ENCODE measurements at regions not wholly inside any gene's neighbourhood (a gene's known extent, or its start where the extent isn't known, plus 50 kb on each side); places are given as distances from the start of the nearest gene placed in this dataset.

GRCh38 chr1:30294508-30294907, 428.9 kb downstream of the MATN1 start:
- no peak for DNase-seq (ENCODE audit: low read depth in 3 of 3)

- no peak for DNase-seq (ENCODE audit: low read depth in 3 of 3)
Measured at GRCh38 chr1:30292451-30292850, 430.9 kb downstream of the MATN1 start.

DNA sequence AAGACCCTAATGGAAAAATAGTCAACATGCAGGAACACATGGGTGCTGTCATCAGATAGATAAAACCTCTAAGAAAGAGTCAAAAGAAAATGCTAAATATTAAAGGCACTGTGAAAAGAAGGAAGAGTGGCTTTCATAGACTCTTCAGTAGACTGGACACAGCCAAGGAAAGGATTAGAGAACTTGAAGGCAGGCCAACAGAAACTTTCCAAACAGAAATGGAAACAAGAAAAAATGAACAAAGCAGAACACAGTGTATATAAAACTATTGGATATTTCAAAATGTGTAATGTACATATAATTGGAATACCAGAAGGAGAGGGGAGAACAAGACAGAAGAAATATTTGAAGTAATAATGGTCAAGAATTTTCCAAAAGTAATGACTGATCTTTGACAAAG, 431.9 kb downstream of the MATN1 start:
- no peak for DNase-seq (ENCODE audit: low read depth in 3 of 3)

DNA sequence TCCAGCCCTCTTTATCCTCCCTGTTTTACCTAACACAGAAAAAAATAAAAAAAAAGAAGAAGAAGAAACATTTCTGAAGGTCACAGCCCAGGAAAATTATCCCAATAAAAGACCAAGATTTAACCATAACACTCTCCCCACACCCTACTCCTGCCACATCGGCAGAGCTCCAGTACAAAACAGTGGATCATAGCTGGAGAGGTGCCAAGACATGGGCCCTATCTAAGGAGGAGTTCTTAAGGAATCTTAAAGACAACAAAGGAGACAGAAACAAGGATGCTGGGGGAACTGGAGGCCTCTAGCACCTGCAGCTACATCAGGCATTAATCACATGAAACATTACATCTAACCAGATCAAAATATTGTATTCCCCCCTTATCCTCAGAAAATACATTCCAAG, 432.8 kb downstream of the MATN1 start:
- no peak for DNase-seq (ENCODE audit: low read depth in 3 of 3)

GRCh38 chr1:30287976-30288375, 435.4 kb downstream of the MATN1 start:
- DNase-seq (ENCODE audit: low read depth in 3 of 3): no peak

DNA sequence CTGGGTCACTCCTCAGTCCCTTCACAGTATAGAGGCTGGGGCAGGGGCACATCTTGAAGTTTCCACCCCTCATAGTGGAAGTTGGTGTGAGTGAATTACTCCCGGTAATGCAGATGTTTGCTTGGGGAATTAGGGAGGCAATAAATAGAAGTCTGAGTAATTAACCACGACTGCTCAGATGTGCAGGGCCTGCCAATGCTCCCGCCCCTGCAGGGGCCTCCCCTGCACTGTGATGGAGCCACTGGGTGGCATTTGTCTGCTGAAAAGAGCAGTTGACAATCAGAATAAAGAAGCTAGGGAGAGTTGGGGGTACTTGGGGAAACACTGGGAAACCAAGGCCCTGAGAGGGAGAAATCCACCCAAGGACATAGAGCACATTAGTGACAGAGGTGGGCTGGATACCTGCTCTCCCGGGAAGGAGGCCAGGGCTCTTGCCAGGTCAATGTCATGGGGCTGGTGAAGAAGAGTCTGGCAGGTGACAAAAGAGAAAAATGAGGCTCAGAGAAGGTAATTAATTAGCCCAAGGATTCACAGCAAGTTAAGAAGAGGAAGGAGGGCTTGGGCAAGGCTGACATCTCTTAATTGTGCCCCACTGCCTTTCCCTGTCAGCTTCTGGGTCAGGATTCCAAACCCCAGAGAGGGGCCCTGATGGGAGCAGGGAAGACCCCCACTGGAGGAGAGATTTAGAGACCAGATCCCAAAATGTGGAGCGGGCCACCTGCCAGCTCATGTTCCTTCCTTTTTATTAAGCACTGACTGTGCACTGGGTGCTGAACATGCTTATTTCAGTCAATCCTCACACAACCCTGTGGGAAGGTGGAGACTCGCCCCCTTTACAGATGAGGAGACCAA, 436.2 kb downstream of the MATN1 start:
- no peak for DNase-seq (ENCODE audit: low read depth in 3 of 3)

- no peak for DNase-seq (ENCODE audit: low read depth in 3 of 3)
Measured at GRCh38 chr1:30286241-30286987, 437.0 kb downstream of the MATN1 start.

- no peak for DNase-seq (ENCODE audit: low read depth in 3 of 3)
Measured at GRCh38 chr1:30285501-30285932, 437.9 kb downstream of the MATN1 start.

DNA sequence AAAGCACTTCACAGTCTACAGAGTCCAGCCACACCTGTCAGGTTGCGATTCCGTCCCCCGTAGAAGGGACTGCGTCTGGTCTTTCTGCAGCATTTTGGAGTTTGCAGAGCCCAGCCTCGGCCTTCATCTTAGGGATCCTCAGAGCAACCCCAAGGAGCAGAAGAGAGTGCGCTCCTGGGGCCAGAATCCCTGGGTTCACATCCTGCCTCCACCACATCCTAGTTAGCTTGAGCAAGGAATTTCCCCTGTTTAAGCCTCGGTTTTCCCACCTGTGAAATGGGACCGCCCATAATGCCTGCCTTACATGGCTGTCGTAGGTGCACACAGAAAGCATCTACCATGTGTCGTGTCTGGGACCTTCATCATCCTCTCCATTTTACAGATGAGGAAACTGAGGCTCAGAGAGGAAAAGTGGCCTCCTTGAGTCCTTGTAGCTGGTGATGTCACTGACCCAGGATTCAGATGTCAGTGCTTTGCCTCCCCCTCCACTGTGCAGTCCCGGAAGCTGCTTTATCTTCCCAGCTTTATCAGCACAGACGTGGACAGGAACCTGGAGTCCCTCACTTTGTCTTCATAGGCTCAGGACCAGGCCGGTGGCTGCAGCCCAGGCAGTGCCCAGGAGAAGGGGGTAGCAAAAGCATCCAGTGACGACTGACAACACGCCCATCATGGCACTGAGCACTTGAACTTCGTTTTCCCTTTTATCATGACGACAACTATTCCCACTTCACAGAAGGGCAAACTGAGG, 438.5 kb downstream of the MATN1 start:
- DNase-seq (ENCODE audit: low read depth in 3 of 3): no peak

DNA sequence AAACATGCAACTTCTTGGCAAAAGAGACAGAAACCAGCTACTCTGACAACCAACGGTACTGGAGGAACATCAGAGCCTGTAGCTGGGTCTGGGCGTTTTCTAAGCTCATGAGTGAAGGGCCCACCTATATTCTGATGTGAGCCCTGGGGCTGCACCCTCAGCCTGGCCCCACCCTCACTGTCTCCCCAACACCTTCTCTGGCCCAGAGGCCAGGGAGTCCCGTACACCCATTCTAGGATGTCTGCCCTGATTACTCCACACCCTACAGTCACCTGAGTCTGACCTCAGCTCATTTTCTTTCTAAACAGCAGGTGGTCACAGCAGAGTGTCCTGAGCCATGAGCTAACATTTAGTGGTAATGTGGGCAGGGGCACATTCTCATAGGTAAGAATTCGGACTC, 439.2 kb downstream of the MATN1 start:
- DNase-seq (ENCODE audit: low read depth in 3 of 3): no peak

GRCh38 chr1:30283199-30283962, 440.0 kb downstream of the MATN1 start:
- DNase-seq (ENCODE audit: low read depth in 3 of 3): no peak

GRCh38 chr1:30280572-30280971, 442.8 kb downstream of the MATN1 start:
- no peak for DNase-seq (ENCODE audit: low read depth in 3 of 3)

- no peak for DNase-seq (ENCODE audit: low read depth in 3 of 3)
Measured at GRCh38 chr1:30277911-30278310, 445.5 kb downstream of the MATN1 start.

DNA sequence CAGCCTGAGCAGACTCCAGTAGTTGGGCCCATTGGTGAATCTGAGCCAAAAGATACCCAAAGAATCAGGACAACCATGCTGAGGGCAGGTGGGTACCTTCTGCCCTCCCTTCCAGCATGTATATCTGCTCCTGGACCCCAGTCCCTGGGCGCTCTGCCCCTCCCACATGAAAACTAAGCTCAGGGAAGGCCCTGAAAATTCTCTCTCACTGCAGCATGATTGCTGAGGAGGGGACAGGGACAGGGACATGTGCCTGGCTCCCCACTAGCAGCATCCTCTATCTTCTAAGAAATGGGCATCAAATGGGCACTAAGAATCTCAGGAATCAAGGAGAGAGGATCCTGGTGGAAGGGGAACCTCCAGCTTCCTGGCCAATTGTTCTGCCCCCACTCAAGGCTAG, 446.0 kb downstream of the MATN1 start:
- DNase-seq (ENCODE audit: low read depth in 3 of 3): no peak

- no peak for DNase-seq (ENCODE audit: low read depth in 3 of 3)
Measured at GRCh38 chr1:30275926-30276764, 447.2 kb downstream of the MATN1 start.

GRCh38 chr1:30274976-30275621, 448.3 kb downstream of the MATN1 start:
- no peak for DNase-seq (ENCODE audit: low read depth in 3 of 3)

DNA sequence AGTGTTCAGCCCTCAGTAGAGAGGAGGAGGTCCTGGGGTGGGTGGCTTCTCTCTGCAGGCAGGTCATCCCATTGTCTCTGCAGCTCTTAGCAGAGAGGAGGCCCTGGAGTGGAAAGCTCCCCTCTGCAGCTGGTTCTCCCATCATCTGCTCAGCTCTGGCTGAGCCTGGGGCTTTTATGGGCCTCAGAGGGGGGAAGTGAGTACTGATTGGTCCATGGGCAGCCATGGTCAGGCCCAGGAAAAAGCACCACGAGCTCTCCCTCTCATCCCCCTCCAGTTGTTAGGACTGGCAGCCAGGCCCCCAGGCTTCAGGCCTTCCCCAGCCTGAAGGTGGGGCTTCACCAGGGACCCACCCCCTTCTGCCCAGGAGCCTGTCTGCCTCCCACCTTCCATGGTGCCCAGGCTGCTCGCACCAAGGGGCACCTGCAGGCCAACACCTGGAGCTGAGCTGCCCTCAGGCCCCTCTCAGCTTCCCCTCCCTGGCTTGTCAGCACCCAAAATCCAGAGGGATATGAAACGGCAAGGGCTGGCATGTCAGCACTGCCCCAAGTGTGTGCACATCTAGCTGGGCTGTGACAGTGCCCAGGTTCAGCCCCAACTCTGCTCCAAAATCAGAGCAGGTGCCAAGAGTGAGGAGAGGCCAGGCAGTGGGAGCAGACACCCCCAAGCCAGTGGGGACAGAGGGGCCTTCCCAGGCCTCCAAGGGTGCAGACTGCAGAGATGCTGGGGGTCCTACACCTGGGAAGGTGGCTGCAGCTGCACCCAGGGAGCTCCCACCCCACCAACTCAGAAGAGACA, 449.0 kb downstream of the MATN1 start:
- no peak for DNase-seq (ENCODE audit: low read depth in 3 of 3)

GRCh38 chr1:30273456-30273855, 449.9 kb downstream of the MATN1 start:
- DNase-seq (ENCODE audit: low read depth in 3 of 3): no peak

DNA sequence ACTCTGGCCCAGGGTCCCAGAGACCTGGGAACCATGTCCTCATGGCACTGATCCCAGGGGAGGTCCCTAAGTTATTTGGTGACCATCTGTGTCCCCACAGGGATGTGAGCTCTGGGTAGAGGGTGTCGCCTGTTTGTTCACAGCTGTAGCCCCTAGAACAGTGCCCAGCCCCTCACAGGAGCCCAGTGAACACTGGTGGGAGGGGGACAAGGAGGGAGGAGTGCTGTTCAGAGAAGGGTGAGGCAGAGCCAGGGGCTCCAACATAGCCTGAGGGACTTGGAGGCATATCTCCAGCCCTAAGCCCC, 450.4 kb downstream of the MATN1 start:
- DNase-seq (ENCODE audit: low read depth in 3 of 3): no peak

All from stimulated activated CD4-positive, alpha-beta T cell treated with anti-CD3 and anti-CD28 coated beads, TNF-alpha, amount 100 ng/mL, for 48 hours (primary cell).